Activated T-helper 1 cell treated with anti-CD3 and anti-CD28 coated beads, Interleukin-12 subunit alpha, Interleukin-12 subunit beta, Interleukin-2, Interleukin-4 antibody, amounts not matched to agents 30 ng/mL and 10 ng/mL and 1 ng/mL, durations not matched to agents 14 hours and 24 hours and 36 hours (primary cell): ENCODE measurements at regions not wholly inside any gene's neighbourhood (a gene's known extent, or its start where the extent isn't known, plus 50 kb on each side); places are given as distances from the start of the nearest gene placed in this dataset.

ENCODE experiments used
- DNase-seq: peaks from one replicate; pipeline ENCODE4 v3.0.0; 2021; ENCODE audit warnings: low spot score
- H3K27ac Mint-ChIP-seq: one replicate; pipeline ENCODE4 v1.8.0; 2021; ENCODE audit warnings: mild to moderate bottlenecking, mixed read lengths
- H3K27me3 Mint-ChIP-seq: one replicate; pipeline ENCODE4 v1.8.0; 2022; ENCODE audit warnings: mild to moderate bottlenecking, moderate library complexity, mixed read lengths; ENCODE audit not compliant: insufficient read depth
- H3K36me3 Mint-ChIP-seq: one replicate; pipeline ENCODE4 v1.8.0; 2021; ENCODE audit warnings: low read depth, mixed read lengths
- H3K4me1 Mint-ChIP-seq: one replicate; pipeline ENCODE4 v1.8.0; 2021; ENCODE audit warnings: low read depth, mixed read lengths
- H3K4me3 Mint-ChIP-seq: one replicate; pipeline ENCODE4 v1.8.0; 2021; ENCODE audit warnings: mild to moderate bottlenecking, moderate library complexity, mixed read lengths
- H3K9me3 Mint-ChIP-seq: one replicate; pipeline ENCODE4 v1.8.0; 2021; ENCODE audit warnings: mixed read lengths
- intact Hi-C: fragments of 100-400 bp; cut with micrococcal nuclease; formaldehyde crosslinking; loops from one replicate; pipeline ENCODE4 v1.15.1; 2024

- Mint-ChIP-seq H3K4me1 (no peaks in the 10 kb centered on the region), H3K9me3 (no peaks in the 10 kb centered on the region), H3K4me3 (no peak overlapping the region), H3K27ac (no peak overlapping the region), H3K27me3 (no peaks in the 10 kb centered on the region), H3K36me3 (no peaks in the 10 kb centered on the region)
- no peak for DNase-seq
- intact Hi-C loops = no loop called here
Measured at GRCh38 chr9:115629879-115630840, 512.2 kb upstream of the TNC start.

GRCh38 chr9:115632391-115632790, 514.4 kb upstream of the TNC start:
- intact Hi-C loops = no loop called here
- no peak overlapping the region for H3K4me3 Mint-ChIP-seq
- no peaks in the 10 kb centered on the region for H3K9me3 Mint-ChIP-seq
- H3K27me3 Mint-ChIP-seq = no peaks in the 10 kb centered on the region
- no peak for DNase-seq
- H3K27ac Mint-ChIP-seq = no peak overlapping the region
- H3K4me1 Mint-ChIP-seq = no peaks in the 10 kb centered on the region
- H3K36me3 Mint-ChIP-seq = no peaks in the 10 kb centered on the region

GRCh38 chr9:115633104-115633503, 515.1 kb upstream of the TNC start:
- intact Hi-C loops = no loop called here
- Mint-ChIP-seq H3K4me1 (no peaks in the 10 kb centered on the region), H3K27ac (no peak overlapping the region), H3K9me3 (no peaks in the 10 kb centered on the region), H3K4me3 (no peak overlapping the region), H3K36me3 (no peaks in the 10 kb centered on the region), H3K27me3 (no peaks in the 10 kb centered on the region)
- no peak for DNase-seq

- no peaks in the 10 kb centered on the region for H3K36me3 Mint-ChIP-seq
- DNase-seq = no peak
- no peaks in the 10 kb centered on the region for H3K27me3 Mint-ChIP-seq
- H3K27ac Mint-ChIP-seq = no peak overlapping the region
- intact Hi-C loops = no loop called here
- no peaks in the 10 kb centered on the region for H3K4me1 Mint-ChIP-seq
- H3K4me3 Mint-ChIP-seq = no peak overlapping the region
- H3K9me3 Mint-ChIP-seq = no peaks in the 10 kb centered on the region
Measured at GRCh38 chr9:115635680-115636383, 517.8 kb upstream of the PAPPA start.

- H3K9me3 Mint-ChIP-seq = no peaks in the 10 kb centered on the region
- no peaks in the 10 kb centered on the region for H3K36me3 Mint-ChIP-seq
- no peak for DNase-seq
- H3K27me3 Mint-ChIP-seq = no peaks in the 10 kb centered on the region
- H3K4me1 Mint-ChIP-seq = no peaks in the 10 kb centered on the region
- intact Hi-C loops = no loop called here
- no peak overlapping the region for H3K27ac Mint-ChIP-seq
- no peak overlapping the region for H3K4me3 Mint-ChIP-seq
Measured at GRCh38 chr9:115636596-115636995, 517.0 kb upstream of the PAPPA start.

GRCh38 chr9:115637661-115638060, 515.9 kb upstream of the PAPPA start:
- intact Hi-C loops = no loop called here
- no peak overlapping the region for H3K27ac Mint-ChIP-seq
- no peaks in the 10 kb centered on the region for H3K4me1 Mint-ChIP-seq
- H3K36me3 Mint-ChIP-seq = no peaks in the 10 kb centered on the region
- no peaks in the 10 kb centered on the region for H3K9me3 Mint-ChIP-seq
- H3K4me3 Mint-ChIP-seq = no peak overlapping the region
- H3K27me3 Mint-ChIP-seq = no peaks in the 10 kb centered on the region
- DNase-seq = no peak

- DNase-seq = no peak
- Mint-ChIP-seq H3K4me1 (no peaks in the 10 kb centered on the region), H3K9me3 (no peaks in the 10 kb centered on the region), H3K4me3 (no peak overlapping the region), H3K27me3 (no peaks in the 10 kb centered on the region), H3K27ac (no peak overlapping the region), H3K36me3 (no peaks in the 10 kb centered on the region)
- intact Hi-C loops = no loop called here
Measured at GRCh38 chr9:115640887-115641286, 512.7 kb upstream of the PAPPA start.

GRCh38 chr9:115642285-115642684, 511.3 kb upstream of the PAPPA start:
- Mint-ChIP-seq H3K27ac (no peak overlapping the region), H3K36me3 (no peaks in the 10 kb centered on the region), H3K4me3 (no peak overlapping the region), H3K4me1 (no peaks in the 10 kb centered on the region), H3K27me3 (no peaks in the 10 kb centered on the region), H3K9me3 (no peaks in the 10 kb centered on the region)
- DNase-seq = no peak
- intact Hi-C loops = no loop called here

GRCh38 chr9:115643948-115644727, 509.5 kb upstream of the PAPPA start:
- H3K36me3 Mint-ChIP-seq = no peaks in the 10 kb centered on the region
- intact Hi-C loops = no loop called here
- no peak for DNase-seq
- no peaks in the 10 kb centered on the region for H3K4me1 Mint-ChIP-seq
- no peak overlapping the region for H3K4me3 Mint-ChIP-seq
- H3K27ac Mint-ChIP-seq = no peak overlapping the region
- H3K9me3 Mint-ChIP-seq = no peaks in the 10 kb centered on the region
- H3K27me3 Mint-ChIP-seq = no peaks in the 10 kb centered on the region

GRCh38 chr9:115649991-115650472, 503.6 kb upstream of the PAPPA start:
- intact Hi-C loops = no loop called here
- H3K9me3 Mint-ChIP-seq = no peaks in the 10 kb centered on the region
- H3K27ac Mint-ChIP-seq = no peak overlapping the region
- H3K36me3 Mint-ChIP-seq = no peaks in the 10 kb centered on the region
- no peaks in the 10 kb centered on the region for H3K4me1 Mint-ChIP-seq
- no peaks in the 10 kb centered on the region for H3K27me3 Mint-ChIP-seq
- DNase-seq = no peak
- no peak overlapping the region for H3K4me3 Mint-ChIP-seq

- DNase-seq = no peak
- Mint-ChIP-seq H3K36me3 (no peaks in the 10 kb centered on the region), H3K4me1 (no peaks in the 10 kb centered on the region), H3K9me3 (no peaks in the 10 kb centered on the region), H3K27ac (no peak overlapping the region), H3K27me3 (no peaks in the 10 kb centered on the region), H3K4me3 (no peak overlapping the region)
- intact Hi-C loops = no loop called here
Measured at GRCh38 chr9:115650768-115651167, 502.8 kb upstream of the PAPPA start.

- no peaks in the 10 kb centered on the region for H3K4me1 Mint-ChIP-seq
- DNase-seq = no peak
Measured at GRCh38 chr9:115651461-115651860, 502.1 kb upstream of the PAPPA start.

More at GRCh38 chr9:115651461-115651860, 502.1 kb upstream of the PAPPA start:
- intact Hi-C loops = no loop called here
- no peaks in the 10 kb centered on the region for H3K27me3 Mint-ChIP-seq
- no peak overlapping the region for H3K27ac Mint-ChIP-seq
- no peak overlapping the region for H3K4me3 Mint-ChIP-seq
- H3K9me3 Mint-ChIP-seq = no peaks in the 10 kb centered on the region
- no peaks in the 10 kb centered on the region for H3K36me3 Mint-ChIP-seq
